ENCODE measurements at regions not wholly inside any gene's neighbourhood (a gene's known extent, or its start where the extent isn't known, plus 50 kb on each side); places are given as distances from the start of the nearest gene placed in this dataset.

DNA sequence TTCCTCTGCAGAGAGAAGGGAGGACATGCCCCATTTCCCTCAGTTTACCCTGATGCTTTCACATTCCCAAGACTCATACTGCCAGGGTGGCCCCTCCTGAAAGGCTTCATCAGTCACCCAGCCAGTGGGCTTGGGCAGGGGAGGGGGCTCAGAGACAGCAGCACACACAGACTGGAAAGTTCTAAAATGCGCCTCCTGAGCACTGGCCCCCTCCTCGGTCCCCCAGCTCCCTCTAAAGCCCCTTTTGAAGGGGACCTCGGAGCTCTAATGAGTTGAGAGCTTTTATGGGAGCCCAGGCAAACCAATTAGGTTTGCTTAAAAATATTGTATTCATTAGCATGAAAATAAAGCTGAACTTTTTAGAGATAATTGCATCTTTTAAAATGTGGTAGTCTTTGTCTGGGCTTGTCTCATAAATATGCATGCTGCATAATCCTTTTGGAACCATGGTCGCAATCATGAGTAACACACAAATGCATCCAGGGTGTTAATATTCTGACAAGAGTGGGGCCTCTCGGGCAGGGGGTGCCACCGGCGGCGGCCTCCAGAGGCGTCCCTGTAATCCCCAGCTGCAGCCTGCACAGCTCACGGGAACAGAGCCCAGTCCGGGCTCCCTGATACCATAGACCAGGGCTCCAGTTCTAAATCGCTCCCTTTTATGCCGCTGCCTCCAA, 78.5 kb downstream of the RPLP1 start:
- H3K9ac ChIP-seq (ENCODE audit: low read length in 2 of 2) = no peak overlapping the region
- no peak overlapping the region for H3K4me3 ChIP-seq (ENCODE audit: low read length in 2 of 2)
- no peak overlapping the region for H3K27ac ChIP-seq (ENCODE audit: low read length)
- no peaks in the 10 kb centered on the region for H3K36me3 ChIP-seq (ENCODE audit: control insufficient read depth in 2 of 2, insufficient read depth in 2 of 2, low read length in 2 of 2)
- H3K4me1 ChIP-seq (ENCODE audit: control insufficient read depth, insufficient read depth, low read length) = peaks cover 10% of the 10 kb centered on the region
- no peaks in the 10 kb centered on the region for H3K9me3 ChIP-seq (ENCODE audit: control insufficient read depth in 2 of 2, low read length in 2 of 2)
- H3K27me3 ChIP-seq (ENCODE audit: control insufficient read depth in 1 of 2, insufficient read depth in 2 of 2, low read length in 2 of 2) = no peaks in the 10 kb centered on the region

DNA sequence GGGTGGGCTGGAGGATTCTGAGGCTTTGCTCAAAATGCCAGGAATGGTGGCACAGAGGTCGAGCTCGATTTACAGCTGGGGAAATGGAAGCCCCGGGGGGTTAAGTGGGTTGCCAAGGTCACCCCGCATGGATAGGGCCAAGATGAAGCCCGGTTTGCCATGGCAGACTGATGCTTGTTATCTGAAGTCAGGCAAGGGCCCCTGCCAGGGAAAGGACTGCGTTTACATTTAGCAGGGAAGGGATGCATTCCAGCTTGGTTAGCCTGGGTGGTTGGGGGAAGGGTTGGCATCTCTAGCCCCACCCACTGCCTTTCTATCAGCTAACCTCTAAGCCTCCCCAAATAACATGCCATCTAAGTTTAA, 79.0 kb downstream of the RPLP1 start:
- Histone ChIP-seq H3K4me3 (ENCODE audit: low read length in 2 of 2) (no peak overlapping the region), H3K27me3 (ENCODE audit: control insufficient read depth in 1 of 2, insufficient read depth in 2 of 2, low read length in 2 of 2) (no peaks in the 10 kb centered on the region), H3K9me3 (ENCODE audit: control insufficient read depth in 2 of 2, low read length in 2 of 2) (no peaks in the 10 kb centered on the region), H3K27ac (ENCODE audit: low read length) (no peak overlapping the region), H3K9ac (ENCODE audit: low read length in 2 of 2) (no peak overlapping the region), H3K36me3 (ENCODE audit: control insufficient read depth in 2 of 2, insufficient read depth in 2 of 2, low read length in 2 of 2) (no peaks in the 10 kb centered on the region), H3K4me1 (ENCODE audit: control insufficient read depth, insufficient read depth, low read length) (peaks cover 10% of the 10 kb centered on the region)

DNA sequence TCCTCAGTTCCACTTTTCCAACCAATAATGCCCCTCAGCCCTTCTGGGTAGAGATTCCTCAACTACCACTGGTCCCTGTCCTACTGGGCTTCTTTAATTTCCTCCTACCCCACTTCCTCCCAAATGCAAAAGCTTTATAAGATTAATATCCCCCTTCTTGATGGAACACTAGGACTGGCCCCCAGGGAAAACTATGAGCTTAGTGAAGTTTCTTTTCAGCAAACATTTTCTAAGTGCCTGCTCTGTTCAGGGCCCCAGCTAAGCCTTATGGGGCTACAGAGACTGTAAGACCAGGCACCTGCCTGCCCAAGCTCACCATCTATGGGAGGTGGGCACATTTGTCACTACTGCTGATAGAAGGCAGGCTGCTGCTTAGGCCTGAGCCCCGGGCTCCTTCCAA, 79.4 kb downstream of the RPLP1 start:
- H3K9ac ChIP-seq (ENCODE audit: low read length in 2 of 2) = no peak overlapping the region
- H3K4me1 ChIP-seq (ENCODE audit: control insufficient read depth, insufficient read depth, low read length) = peaks cover 10% of the 10 kb centered on the region
- no peaks in the 10 kb centered on the region for H3K9me3 ChIP-seq (ENCODE audit: control insufficient read depth in 2 of 2, low read length in 2 of 2)
- no peaks in the 10 kb centered on the region for H3K27me3 ChIP-seq (ENCODE audit: control insufficient read depth in 1 of 2, insufficient read depth in 2 of 2, low read length in 2 of 2)
- no peak overlapping the region for H3K4me3 ChIP-seq (ENCODE audit: low read length in 2 of 2)
- H3K27ac ChIP-seq (ENCODE audit: low read length) = no peak overlapping the region
- H3K36me3 ChIP-seq (ENCODE audit: control insufficient read depth in 2 of 2, insufficient read depth in 2 of 2, low read length in 2 of 2) = no peaks in the 10 kb centered on the region

DNA sequence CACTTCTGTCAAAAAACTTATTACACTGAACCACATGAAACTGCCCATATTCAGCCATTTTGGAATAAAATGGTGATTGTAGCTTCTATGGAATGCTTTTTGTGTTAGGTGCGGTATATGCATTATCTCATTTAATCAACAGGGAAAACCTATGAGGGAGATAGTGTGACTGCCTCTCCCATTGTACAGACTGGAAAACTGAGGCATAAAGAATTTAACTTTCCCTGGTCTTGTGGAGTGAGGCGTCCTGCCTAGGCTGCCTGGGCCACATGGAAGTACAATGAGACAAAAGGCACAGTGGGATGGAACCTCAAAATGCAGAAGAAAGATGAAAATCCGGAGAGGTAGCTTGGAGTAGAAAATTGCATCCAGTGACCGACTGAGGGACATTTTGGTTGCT, 80.2 kb downstream of the RPLP1 start:
- Histone ChIP-seq H3K36me3 (ENCODE audit: control insufficient read depth in 2 of 2, insufficient read depth in 2 of 2, low read length in 2 of 2) (no peaks in the 10 kb centered on the region), H3K9me3 (ENCODE audit: control insufficient read depth in 2 of 2, low read length in 2 of 2) (no peaks in the 10 kb centered on the region), H3K27me3 (ENCODE audit: control insufficient read depth in 1 of 2, insufficient read depth in 2 of 2, low read length in 2 of 2) (no peaks in the 10 kb centered on the region), H3K9ac (ENCODE audit: low read length in 2 of 2) (no peak overlapping the region), H3K4me3 (ENCODE audit: low read length in 2 of 2) (no peak overlapping the region), H3K4me1 (ENCODE audit: control insufficient read depth, insufficient read depth, low read length) (peaks cover 10% of the 10 kb centered on the region), H3K27ac (ENCODE audit: low read length) (no peak overlapping the region)

DNA sequence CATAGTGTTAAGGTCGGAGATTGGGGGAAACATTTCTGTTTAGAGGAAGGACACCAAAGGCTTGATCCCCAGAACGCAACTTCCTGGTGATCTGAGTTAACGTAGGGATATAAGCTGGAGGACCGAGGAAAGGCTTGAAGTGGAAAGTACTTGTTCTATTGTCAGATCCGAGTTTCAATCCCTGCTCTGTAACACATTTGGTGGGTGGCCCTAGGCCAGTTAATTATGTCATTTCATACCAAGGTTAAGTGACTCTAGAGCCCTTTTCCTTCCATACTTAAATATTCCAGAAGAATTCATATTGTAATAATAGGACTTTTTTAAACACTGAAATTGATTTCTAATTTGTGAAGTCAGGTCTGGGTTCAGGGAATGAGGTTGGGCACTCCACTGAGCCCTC, 80.9 kb downstream of the RPLP1 start:
- Histone ChIP-seq H3K9me3 (ENCODE audit: control insufficient read depth in 2 of 2, low read length in 2 of 2) (no peaks in the 10 kb centered on the region), H3K27ac (ENCODE audit: low read length) (no peak overlapping the region), H3K27me3 (ENCODE audit: control insufficient read depth in 1 of 2, insufficient read depth in 2 of 2, low read length in 2 of 2) (no peaks in the 10 kb centered on the region), H3K36me3 (ENCODE audit: control insufficient read depth in 2 of 2, insufficient read depth in 2 of 2, low read length in 2 of 2) (no peaks in the 10 kb centered on the region), H3K9ac (ENCODE audit: low read length in 2 of 2) (no peak overlapping the region), H3K4me3 (ENCODE audit: low read length in 2 of 2) (no peak overlapping the region), H3K4me1 (ENCODE audit: control insufficient read depth, insufficient read depth, low read length) (peaks cover 10% of the 10 kb centered on the region)

DNA sequence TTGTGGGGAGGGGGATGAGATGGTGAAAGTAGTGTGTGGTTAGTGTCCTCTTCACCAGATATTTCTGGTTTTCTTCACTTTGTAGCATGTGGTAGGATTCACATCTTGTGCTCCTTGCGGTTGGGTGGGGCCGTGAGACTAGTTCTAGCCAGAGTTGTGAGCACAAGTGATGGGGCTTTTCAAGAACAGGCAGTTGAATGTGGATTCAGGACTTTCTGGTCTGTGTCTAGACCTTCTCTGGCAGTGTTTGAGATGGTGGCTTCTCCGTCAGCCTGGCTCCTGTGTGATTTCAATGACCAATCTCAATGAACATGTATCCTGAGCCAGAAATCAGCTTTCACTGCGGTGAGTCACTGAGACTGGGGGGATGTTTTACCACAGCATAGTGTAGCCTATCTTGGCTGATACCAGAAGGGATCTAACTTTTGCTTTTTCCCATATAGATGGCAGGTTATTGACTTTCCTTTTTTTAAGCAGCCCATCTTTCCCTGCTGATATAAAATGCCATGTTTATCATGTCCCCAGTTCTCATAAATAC, 82.6 kb downstream of the RPLP1 start:
- Histone ChIP-seq H3K4me3 (ENCODE audit: low read length in 2 of 2) (no peak overlapping the region), H3K27ac (ENCODE audit: low read length) (no peak overlapping the region), H3K27me3 (ENCODE audit: control insufficient read depth in 1 of 2, insufficient read depth in 2 of 2, low read length in 2 of 2) (no peaks in the 10 kb centered on the region), H3K36me3 (ENCODE audit: control insufficient read depth in 2 of 2, insufficient read depth in 2 of 2, low read length in 2 of 2) (no peaks in the 10 kb centered on the region), H3K9me3 (ENCODE audit: control insufficient read depth in 2 of 2, low read length in 2 of 2) (no peaks in the 10 kb centered on the region), H3K9ac (ENCODE audit: low read length in 2 of 2) (no peak overlapping the region), H3K4me1 (ENCODE audit: control insufficient read depth, insufficient read depth, low read length) (peaks cover 10% of the 10 kb centered on the region)

DNA sequence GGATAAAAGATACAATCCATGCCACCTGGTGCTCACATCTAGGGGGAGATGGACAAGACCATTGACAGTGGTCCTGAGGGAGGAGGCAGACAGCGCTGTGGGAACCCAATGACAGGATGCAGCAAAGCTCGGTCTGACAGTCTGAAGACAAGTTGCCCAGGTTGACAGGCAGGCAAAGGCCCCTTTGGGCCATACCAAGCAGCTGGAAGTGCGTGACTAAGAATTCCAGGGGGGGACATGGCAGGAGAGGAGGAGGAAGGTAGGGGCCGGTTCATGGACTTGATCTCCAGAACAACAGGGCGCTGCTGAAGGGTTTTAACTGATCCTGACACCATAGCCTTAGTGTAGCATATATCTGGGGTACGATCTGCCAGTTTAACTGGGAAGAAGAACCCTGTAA, 83.4 kb downstream of the RPLP1 start:
- H3K4me1 ChIP-seq (ENCODE audit: control insufficient read depth, insufficient read depth, low read length) = peaks cover 7% of the 10 kb centered on the region
- no peaks in the 10 kb centered on the region for H3K9me3 ChIP-seq (ENCODE audit: control insufficient read depth in 2 of 2, low read length in 2 of 2)
- H3K4me3 ChIP-seq (ENCODE audit: low read length in 2 of 2) = no peak overlapping the region
- no peaks in the 10 kb centered on the region for H3K27me3 ChIP-seq (ENCODE audit: control insufficient read depth in 1 of 2, insufficient read depth in 2 of 2, low read length in 2 of 2)
- H3K27ac ChIP-seq (ENCODE audit: low read length) = no peak overlapping the region
- no peaks in the 10 kb centered on the region for H3K36me3 ChIP-seq (ENCODE audit: control insufficient read depth in 2 of 2, insufficient read depth in 2 of 2, low read length in 2 of 2)
- no peak overlapping the region for H3K9ac ChIP-seq (ENCODE audit: low read length in 2 of 2)

DNA sequence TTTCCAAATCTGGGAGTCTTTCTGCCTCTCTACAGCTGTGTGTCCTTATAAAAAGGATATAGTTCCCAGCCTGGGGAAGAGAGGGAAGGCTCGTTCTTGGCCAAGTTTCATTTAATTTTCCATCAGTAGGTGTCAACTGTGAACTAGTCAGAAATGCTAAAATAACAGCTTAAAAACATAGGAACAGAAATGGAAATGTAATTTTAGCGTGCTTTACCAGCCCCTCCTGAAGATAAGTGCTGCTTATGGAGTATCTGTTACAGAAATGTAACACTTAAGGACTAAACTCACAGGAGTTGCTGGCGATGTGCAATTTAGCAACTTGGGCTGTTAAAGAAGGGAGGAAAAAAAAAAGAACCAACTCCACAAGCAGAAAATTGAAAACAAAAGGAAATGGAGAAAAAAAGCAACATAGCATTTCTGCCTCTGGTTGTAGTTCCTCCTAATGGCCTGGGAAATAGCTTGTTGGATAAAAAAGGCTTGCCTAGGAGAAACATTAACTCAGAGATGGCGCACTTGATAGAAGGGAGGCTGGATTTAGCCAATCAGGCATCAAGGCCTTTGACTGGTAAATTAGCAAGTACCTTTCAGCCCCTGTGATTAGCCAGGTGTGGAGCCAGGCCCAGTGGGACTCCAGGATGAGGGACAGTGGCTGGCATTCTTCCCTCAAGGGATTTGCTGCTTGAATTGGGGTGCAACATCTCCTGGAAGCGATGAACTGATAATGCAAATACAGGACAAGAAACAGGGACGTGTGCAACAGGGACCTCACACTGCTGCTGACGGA, 84.3 kb downstream of the RPLP1 start:
- Histone ChIP-seq H3K27ac (ENCODE audit: low read length) (no peak overlapping the region), H3K4me3 (ENCODE audit: low read length in 2 of 2) (no peak overlapping the region), H3K4me1 (ENCODE audit: control insufficient read depth, insufficient read depth, low read length) (peaks cover under 1% of the 10 kb centered on the region), H3K27me3 (ENCODE audit: control insufficient read depth in 1 of 2, insufficient read depth in 2 of 2, low read length in 2 of 2) (no peaks in the 10 kb centered on the region), H3K9me3 (ENCODE audit: control insufficient read depth in 2 of 2, low read length in 2 of 2) (no peaks in the 10 kb centered on the region), H3K36me3 (ENCODE audit: control insufficient read depth in 2 of 2, insufficient read depth in 2 of 2, low read length in 2 of 2) (no peaks in the 10 kb centered on the region), H3K9ac (ENCODE audit: low read length in 2 of 2) (no peak overlapping the region)

DNA sequence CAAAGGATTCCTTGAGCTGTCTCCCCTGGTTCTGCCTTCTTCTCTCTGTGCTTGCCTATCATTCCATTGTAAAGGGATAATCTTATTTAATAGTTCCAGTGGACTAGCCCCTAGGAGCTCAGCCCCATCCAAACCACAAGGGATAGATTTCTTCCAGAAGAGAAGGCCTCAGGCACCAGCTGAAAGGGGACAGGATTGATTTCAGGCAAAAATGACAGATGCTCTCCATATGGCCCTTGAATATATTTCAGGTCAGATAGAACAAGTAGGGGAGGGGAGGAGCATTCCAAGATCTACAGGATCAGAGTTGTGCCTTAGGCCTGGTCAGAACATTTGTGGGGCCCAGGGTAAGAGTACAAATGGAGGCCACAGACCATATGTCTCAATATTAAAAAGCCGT, 85.3 kb downstream of the RPLP1 start:
- Histone ChIP-seq H3K4me3 (ENCODE audit: low read length in 2 of 2) (no peak overlapping the region), H3K9ac (ENCODE audit: low read length in 2 of 2) (no peak overlapping the region), H3K4me1 (ENCODE audit: control insufficient read depth, insufficient read depth, low read length) (no peaks in the 10 kb centered on the region), H3K36me3 (ENCODE audit: control insufficient read depth in 2 of 2, insufficient read depth in 2 of 2, low read length in 2 of 2) (no peaks in the 10 kb centered on the region), H3K27ac (ENCODE audit: low read length) (no peak overlapping the region), H3K27me3 (ENCODE audit: control insufficient read depth in 1 of 2, insufficient read depth in 2 of 2, low read length in 2 of 2) (peaks cover 0 to 3% of the 10 kb centered on the region in 2 donors), H3K9me3 (ENCODE audit: control insufficient read depth in 2 of 2, low read length in 2 of 2) (no peaks in the 10 kb centered on the region)

DNA sequence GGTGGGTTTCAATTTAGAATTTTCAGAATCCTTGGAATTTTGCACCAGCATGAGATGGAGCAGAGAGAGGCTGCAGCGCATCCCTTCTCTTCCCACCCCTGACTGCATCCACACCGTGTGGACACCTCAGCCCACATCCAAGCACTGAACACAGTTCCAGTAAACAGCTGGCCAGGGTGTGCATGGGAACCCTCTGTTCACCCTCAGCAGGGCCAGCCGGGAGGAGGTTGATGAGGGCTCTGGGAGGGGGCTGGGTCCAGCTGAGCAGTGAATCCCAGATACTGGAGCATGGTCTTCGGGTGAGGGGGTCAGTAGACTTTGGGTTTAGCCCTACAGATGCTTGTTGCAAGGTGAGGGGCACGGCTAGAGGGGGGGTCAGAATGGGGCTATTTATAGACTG, 85.8 kb downstream of the RPLP1 start:
- H3K9ac ChIP-seq (ENCODE audit: low read length in 2 of 2) = no peak overlapping the region
- H3K27ac ChIP-seq (ENCODE audit: low read length) = no peak overlapping the region
- H3K36me3 ChIP-seq (ENCODE audit: control insufficient read depth in 2 of 2, insufficient read depth in 2 of 2, low read length in 2 of 2) = no peaks in the 10 kb centered on the region
- H3K27me3 ChIP-seq (ENCODE audit: control insufficient read depth in 1 of 2, insufficient read depth in 2 of 2, low read length in 2 of 2) = peaks cover 0 to 3% of the 10 kb centered on the region in 2 donors
- no peaks in the 10 kb centered on the region for H3K9me3 ChIP-seq (ENCODE audit: control insufficient read depth in 2 of 2, low read length in 2 of 2)
- H3K4me3 ChIP-seq (ENCODE audit: low read length in 2 of 2) = no peak overlapping the region
- H3K4me1 ChIP-seq (ENCODE audit: control insufficient read depth, insufficient read depth, low read length) = no peaks in the 10 kb centered on the region

DNA sequence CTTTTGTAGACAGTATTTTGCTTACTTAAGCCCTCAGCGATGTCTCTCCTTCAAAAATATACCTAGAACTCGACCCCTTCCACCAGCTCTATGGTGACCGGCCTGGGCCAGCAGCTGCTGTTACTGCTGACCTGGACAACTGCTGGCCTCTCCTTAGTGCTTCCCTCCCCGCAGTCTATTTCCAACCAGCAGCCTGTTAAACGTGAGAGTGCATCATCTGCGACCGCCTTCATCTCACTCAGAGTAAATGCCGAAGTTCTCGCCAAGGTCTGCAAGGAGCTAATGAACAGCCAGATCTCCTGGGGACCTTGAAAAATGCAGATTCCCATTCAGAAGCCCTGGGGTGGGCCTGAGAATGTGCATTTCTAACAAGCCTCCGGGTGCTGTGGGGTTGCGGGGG, 86.7 kb downstream of the RPLP1 start:
- H3K27me3 ChIP-seq (ENCODE audit: control insufficient read depth in 1 of 2, insufficient read depth in 2 of 2, low read length in 2 of 2) = peaks cover 0 to 3% of the 10 kb centered on the region in 2 donors
- H3K9me3 ChIP-seq (ENCODE audit: control insufficient read depth in 2 of 2, low read length in 2 of 2) = no peaks in the 10 kb centered on the region
- no peaks in the 10 kb centered on the region for H3K4me1 ChIP-seq (ENCODE audit: control insufficient read depth, insufficient read depth, low read length)
- H3K4me3 ChIP-seq (ENCODE audit: low read length in 2 of 2) = no peak overlapping the region
- no peaks in the 10 kb centered on the region for H3K36me3 ChIP-seq (ENCODE audit: control insufficient read depth in 2 of 2, insufficient read depth in 2 of 2, low read length in 2 of 2)
- no peak overlapping the region for H3K27ac ChIP-seq (ENCODE audit: low read length)
- no peak overlapping the region for H3K9ac ChIP-seq (ENCODE audit: low read length in 2 of 2)

Measured in stomach smooth muscle (tissue), 2 donors.